Mammary epithelial cell (primary cell): ENCODE measurements at regions not wholly inside any gene's neighbourhood (a gene's known extent, or its start where the extent isn't known, plus 50 kb on each side); places are given as distances from the start of the nearest gene placed in this dataset.

ENCODE experiments used
- CTCF ChIP-seq, 2 donors: IDR thresholded peaks in 1 of 2; conservative IDR thresholded peaks in 1 of 2; 2 replicates each; pipeline ENCODE4 v1.5.1; 2011 to 2012; ENCODE audit warnings: inconsistent platforms in 2 of 2, low read length in 2 of 2, mild to moderate bottlenecking in 2 of 2, control low read depth in 1 of 2, low read depth in 1 of 2; ENCODE audit not compliant: insufficient read depth in 1 of 2; ENCODE audit errors: extremely low read depth in 1 of 2
- EZH2 ChIP-seq: IDR thresholded peaks from 2 replicates; pipeline ENCODE4 v1.6.1; 2012; ENCODE audit warnings: low read length, inconsistent platforms, borderline replicate concordance

- no peak for TF ChIP-seq CTCF (conservative IDR thresholded peaks at IDR 0.05 in 1 of 2, IDR thresholded peaks at IDR 0.05 in 1 of 2; ENCODE audit: extremely low read depth in 1 of 2, insufficient read depth in 1 of 2, low read depth in 1 of 2, low read length in 2 of 2)
- TF ChIP-seq EZH2, result no peak
Observed at GRCh38 chr5:4101189-4101588, 505.6 kb downstream of the IRX1 start.
